Stimulated activated naive CD8-positive, alpha-beta T cell treated with anti-CD3 and anti-CD28 coated beads, Interleukin-15, amount 100 ng/mL, for 72 hours (primary cell): ENCODE measurements at regions not wholly inside any gene's neighbourhood (a gene's known extent, or its start where the extent isn't known, plus 50 kb on each side); places are given as distances from the start of the nearest gene placed in this dataset.
A peak's percentile ranks its signal among the peaks of the same experiment; 100 is the strongest.
"Not testable (repeated sequence)": the region's sequence is repeated elsewhere in the genome, so short reads cannot be mapped to it uniquely, and the experiment has no call there.

Experiments used
- ATAC-seq: fragments of 150-1000 bp; cut with Tn5 transposase; 2 replicates; pipeline ENCODE4 v1.10.0; 2021; ENCODE audit warnings: mild to moderate bottlenecking, moderate library complexity
- DNase-seq, 2 donors: peaks; one replicate each; pipeline ENCODE4 v3.0.0; 2021 to 2022
- H3K27ac Mint-ChIP-seq, 2 donors: one replicate each; pipeline ENCODE4 v1.8.0; 2022; ENCODE audit warnings: mild to moderate bottlenecking in 2 of 2, mixed read lengths in 2 of 2, moderate library complexity in 2 of 2
- H3K27me3 Mint-ChIP-seq: one replicate; pipeline ENCODE4 v1.8.0; 2022; ENCODE audit warnings: mixed read lengths
- H3K4me1 Mint-ChIP-seq: one replicate; pipeline ENCODE4 v1.8.0; 2022; ENCODE audit warnings: mild to moderate bottlenecking, mixed read lengths
- H3K4me3 Mint-ChIP-seq, 2 donors: one replicate each; pipeline ENCODE4 v1.8.0; 2022; ENCODE audit warnings: mild to moderate bottlenecking in 2 of 2, mixed read lengths in 2 of 2, moderate library complexity in 1 of 2
- H3K9me3 Mint-ChIP-seq, 2 donors: one replicate each; pipeline ENCODE4 v1.8.0; 2022; ENCODE audit warnings: mixed read lengths in 2 of 2

GRCh38 chr6:105686793-105687192, 283.9 kb upstream of the PREP start:
- H3K4me3 Mint-ChIP-seq, DNase-seq, H3K27ac Mint-ChIP-seq, ATAC-seq, H3K4me1 Mint-ChIP-seq: not testable (repeated sequence)
- peaks cover 30% of the 10 kb centered on the region for H3K27me3 Mint-ChIP-seq
- peaks cover 33 to 43% of the 10 kb centered on the region in 2 donors for H3K9me3 Mint-ChIP-seq

- Mint-ChIP-seq H3K9me3 (peaks cover 27 to 29% of the 10 kb centered on the region in 2 donors), H3K27me3 (no peaks in the 10 kb centered on the region), H3K27ac (no peak overlapping the region), H3K4me1 (no peaks in the 10 kb centered on the region), H3K4me3 (no peak overlapping the region)
- DNase-seq (no peak), ATAC-seq (no peak)
These were observed 278.2 kb upstream of the PREP start for GRCh38 chr6:105681061-105681460.

GRCh38 chr6:105680131-105680530, 277.2 kb upstream of the PREP start:
- no peak overlapping the region for H3K4me3 Mint-ChIP-seq
- DNase-seq (no peak), ATAC-seq (no peak)
- no peak overlapping the region for H3K27ac Mint-ChIP-seq
- H3K27me3 Mint-ChIP-seq, result no peaks in the 10 kb centered on the region
- peaks cover 21 to 24% of the 10 kb centered on the region in 2 donors for H3K9me3 Mint-ChIP-seq
- no peaks in the 10 kb centered on the region for H3K4me1 Mint-ChIP-seq

- Mint-ChIP-seq H3K9me3 (peaks cover 14 to 15% of the 10 kb centered on the region in 2 donors), H3K4me1 (no peaks in the 10 kb centered on the region), H3K27ac (no peak overlapping the region), H3K4me3 (no peak overlapping the region), H3K27me3 (no peaks in the 10 kb centered on the region)
- DNase-seq, result no peak
- no peak for ATAC-seq
These were observed 275.6 kb upstream of the PREP start for GRCh38 chr6:105678516-105678915.

GRCh38 chr6:105677671-105678475, 275.0 kb upstream of the PREP start:
- no peak for DNase-seq
- Mint-ChIP-seq H3K4me3 (no peak overlapping the region), H3K27ac (no peak overlapping the region), H3K9me3 (peaks cover 14 to 15% of the 10 kb centered on the region in 2 donors), H3K27me3 (no peaks in the 10 kb centered on the region), H3K4me1 (no peaks in the 10 kb centered on the region)
- no peak for ATAC-seq

GRCh38 chr6:105676857-105677256, 274.0 kb upstream of the PREP start:
- Mint-ChIP-seq H3K4me3 (no peak overlapping the region), H3K4me1 (no peaks in the 10 kb centered on the region), H3K9me3 (peaks cover 14 to 19% of the 10 kb centered on the region in 2 donors), H3K27ac (no peak overlapping the region), H3K27me3 (peaks cover 10% of the 10 kb centered on the region)
- ATAC-seq (no peak), DNase-seq (no peak)

- no peak for ATAC-seq
- Mint-ChIP-seq H3K27ac (no peak overlapping the region), H3K4me3 (no peak overlapping the region)
These were observed 273.0 kb upstream of the PREP start for GRCh38 chr6:105675715-105676397.

GRCh38 chr6:105672856-105673538, 270.1 kb upstream of the PREP start:
- ATAC-seq, DNase-seq, H3K4me3 Mint-ChIP-seq, H3K4me1 Mint-ChIP-seq, H3K27ac Mint-ChIP-seq: not testable (repeated sequence)
- H3K9me3 Mint-ChIP-seq, result peaks cover 8 to 19% of the 10 kb centered on the region in 2 donors
- H3K27me3 Mint-ChIP-seq, result peaks cover 42% of the 10 kb centered on the region

More at GRCh38 chr6:105675715-105676397, 273.0 kb upstream of the PREP start:
- DNase-seq, result no peak
- no peaks in the 10 kb centered on the region for H3K4me1 Mint-ChIP-seq
- peaks cover 4 to 11% of the 10 kb centered on the region in 2 donors for H3K9me3 Mint-ChIP-seq
- H3K27me3 Mint-ChIP-seq, result peaks cover 19% of the 10 kb centered on the region

- Mint-ChIP-seq H3K4me3 (no peak overlapping the region), H3K4me1 (peaks cover 4% of the 10 kb centered on the region), H3K27ac (no peak overlapping the region), H3K9me3 (peaks cover 10 to 21% of the 10 kb centered on the region in 2 donors), H3K27me3 (peaks cover 64% of the 10 kb centered on the region)
- ATAC-seq (no peak), DNase-seq (no peak)
These were observed 266.4 kb upstream of the PREP start for GRCh38 chr6:105669232-105669631.

- Mint-ChIP-seq H3K4me1 (peaks cover 4% of the 10 kb centered on the region), H3K27me3 (peaks cover 67% of the 10 kb centered on the region), H3K4me3 (no peak overlapping the region), H3K27ac (no peak overlapping the region), H3K9me3 (peaks cover 14 to 18% of the 10 kb centered on the region in 2 donors)
- no peak for ATAC-seq
- DNase-seq, result no peak
These were observed 264.2 kb upstream of the PREP start for GRCh38 chr6:105667056-105667455.

- H3K4me1 Mint-ChIP-seq, result peaks cover 4% of the 10 kb centered on the region
- ATAC-seq, result no peak
These were observed 262.0 kb upstream of the PREP start for GRCh38 chr6:105664931-105665330.

GRCh38 chr6:105651969-105652368, 249.1 kb upstream of the PREP start:
- Mint-ChIP-seq H3K27me3 (peaks cover 37% of the 10 kb centered on the region), H3K4me3 (peak overlapping the region in 1 of 2 donors; percentile 1), H3K27ac (no peak overlapping the region), H3K4me1 (peaks cover 63% of the 10 kb centered on the region), H3K9me3 (no peaks in the 10 kb centered on the region)
- ATAC-seq, result peak; percentile 88
- DNase-seq, result peak; percentile 8 to 47

More at GRCh38 chr6:105664931-105665330, 262.0 kb upstream of the PREP start:
- Mint-ChIP-seq H3K9me3 (peaks cover 6 to 10% of the 10 kb centered on the region in 2 donors), H3K27me3 (peaks cover 63% of the 10 kb centered on the region), H3K4me3 (no peak overlapping the region), H3K27ac (no peak overlapping the region)
- DNase-seq, result no peak

- ATAC-seq, result no peak
- Mint-ChIP-seq H3K9me3 (no peaks in the 10 kb centered on the region), H3K27me3 (peaks cover 28% of the 10 kb centered on the region), H3K27ac (peak overlapping the region in 1 of 2 donors; percentile 63), H3K4me1 (peaks cover 76% of the 10 kb centered on the region), H3K4me3 (peak overlapping the region in 1 of 2 donors; percentile 4)
- DNase-seq, result no peak
These were observed 247.5 kb upstream of the PREP start for GRCh38 chr6:105650347-105650746.

- Mint-ChIP-seq H3K4me1 (peaks cover 88% of the 10 kb centered on the region), H3K9me3 (no peaks in the 10 kb centered on the region), H3K4me3 (peak overlapping the region; percentile 43 to 57), H3K27ac (peak overlapping the region; percentile 59 to 66), H3K27me3 (peaks cover 24% of the 10 kb centered on the region)
- DNase-seq (no peak), ATAC-seq (no peak)
These were observed 246.3 kb upstream of the PREP start for GRCh38 chr6:105649192-105649591.

GRCh38 chr6:105648276-105648675, 245.4 kb upstream of the PREP start:
- peaks cover 90% of the 10 kb centered on the region for H3K4me1 Mint-ChIP-seq
- no peak for ATAC-seq
- H3K4me3 Mint-ChIP-seq, result peak overlapping the region; percentile 43 to 55
- peak; percentile 36 to 37 for DNase-seq
- H3K9me3 Mint-ChIP-seq, result no peaks in the 10 kb centered on the region
- peak overlapping the region in 1 of 2 donors; percentile 49 for H3K27ac Mint-ChIP-seq
- peaks cover 34% of the 10 kb centered on the region for H3K27me3 Mint-ChIP-seq
